Kidney glomerular epithelial cell (primary cell): ENCODE measurements at regions not wholly inside any gene's neighbourhood (a gene's known extent, or its start where the extent isn't known, plus 50 kb on each side); places are given as distances from the start of the nearest gene placed in this dataset.

Experiments used
- DNase-seq: peaks from one replicate; lab custom pipeline; 2025; lab: John Stamatoyannopoulos, UW

- no peak for DNase-seq
Observed at GRCh38 chr18:8944871-8945245, 157.6 kb upstream of the NDUFV2 start.

- DNase-seq: no peak
Observed at GRCh38 chr18:8945514-8945913, 157.0 kb upstream of the NDUFV2 start.

- peak; percentile 92 for DNase-seq
Observed at GRCh38 chr18:8946066-8946838, 156.2 kb upstream of the NDUFV2 start.

- DNase-seq: no peak
Observed at GRCh38 chr18:8947566-8947965, 154.9 kb upstream of the NDUFV2 start.

DNA sequence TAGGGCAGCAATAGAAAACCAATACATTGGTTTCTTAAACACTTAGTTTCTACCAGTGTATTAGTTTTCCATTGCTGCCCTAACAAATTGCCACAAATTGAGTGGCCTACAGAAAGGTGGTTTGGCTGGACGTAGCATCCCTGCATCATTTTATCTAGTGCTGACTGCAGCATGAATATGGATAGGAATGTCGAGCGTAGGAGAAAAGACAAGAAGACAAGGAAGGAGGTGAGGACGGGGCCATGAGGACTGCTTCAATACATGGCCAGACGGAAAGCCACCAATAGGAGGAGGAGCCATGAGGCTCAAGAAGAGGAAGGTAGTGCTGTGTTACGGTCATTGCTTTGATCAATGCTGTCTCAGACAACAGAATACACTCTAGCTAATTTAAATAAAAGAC, 154.5 kb upstream of the NDUFV2 start:
- no peak for DNase-seq

- peak; percentile 87 for DNase-seq
Observed at GRCh38 chr18:8948471-8949149, 153.9 kb upstream of the NDUFV2 start.

DNA sequence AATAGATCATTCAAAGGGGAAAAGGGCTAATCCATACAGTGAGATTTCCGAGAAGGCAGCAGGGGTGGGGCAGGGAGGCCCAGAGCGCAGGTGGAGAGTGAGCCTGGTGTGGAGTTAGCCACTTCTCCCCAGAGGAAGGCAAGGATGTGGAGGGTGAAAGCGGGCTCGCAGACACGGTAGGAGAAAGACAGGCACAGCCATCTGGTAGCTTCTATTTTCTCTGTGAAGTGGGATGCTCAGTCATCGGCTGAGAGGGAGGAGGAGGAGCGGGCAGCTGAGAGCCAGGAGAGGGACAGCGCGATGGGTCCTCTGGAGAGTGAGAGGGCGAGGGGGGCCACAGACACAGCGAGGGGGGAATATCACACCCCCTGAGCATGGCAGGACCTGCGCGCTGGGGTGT, 153.3 kb upstream of the NDUFV2 start:
- DNase-seq: no peak

GRCh38 chr18:8951491-8951890, 151.0 kb upstream of the NDUFV2 start:
- no peak for DNase-seq

DNA sequence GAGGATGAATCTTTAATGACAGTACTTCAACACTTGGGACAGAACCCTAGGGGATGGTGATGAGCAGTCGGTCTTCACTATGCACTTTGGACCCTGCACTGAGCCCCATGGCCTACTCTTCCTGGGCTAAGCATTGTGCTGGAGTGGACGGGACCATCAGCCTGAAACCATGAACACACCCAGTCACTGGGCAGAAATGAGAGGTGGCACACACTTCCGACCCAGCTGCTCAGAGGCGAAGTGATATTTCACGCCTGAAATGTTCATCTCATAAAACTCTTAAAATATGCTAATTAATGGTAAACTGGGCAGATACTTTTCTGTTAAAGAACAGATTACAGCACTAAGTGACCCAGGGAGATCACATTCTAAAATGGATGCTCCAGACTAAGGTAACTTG, 150.3 kb upstream of the NDUFV2 start:
- no peak for DNase-seq

DNA sequence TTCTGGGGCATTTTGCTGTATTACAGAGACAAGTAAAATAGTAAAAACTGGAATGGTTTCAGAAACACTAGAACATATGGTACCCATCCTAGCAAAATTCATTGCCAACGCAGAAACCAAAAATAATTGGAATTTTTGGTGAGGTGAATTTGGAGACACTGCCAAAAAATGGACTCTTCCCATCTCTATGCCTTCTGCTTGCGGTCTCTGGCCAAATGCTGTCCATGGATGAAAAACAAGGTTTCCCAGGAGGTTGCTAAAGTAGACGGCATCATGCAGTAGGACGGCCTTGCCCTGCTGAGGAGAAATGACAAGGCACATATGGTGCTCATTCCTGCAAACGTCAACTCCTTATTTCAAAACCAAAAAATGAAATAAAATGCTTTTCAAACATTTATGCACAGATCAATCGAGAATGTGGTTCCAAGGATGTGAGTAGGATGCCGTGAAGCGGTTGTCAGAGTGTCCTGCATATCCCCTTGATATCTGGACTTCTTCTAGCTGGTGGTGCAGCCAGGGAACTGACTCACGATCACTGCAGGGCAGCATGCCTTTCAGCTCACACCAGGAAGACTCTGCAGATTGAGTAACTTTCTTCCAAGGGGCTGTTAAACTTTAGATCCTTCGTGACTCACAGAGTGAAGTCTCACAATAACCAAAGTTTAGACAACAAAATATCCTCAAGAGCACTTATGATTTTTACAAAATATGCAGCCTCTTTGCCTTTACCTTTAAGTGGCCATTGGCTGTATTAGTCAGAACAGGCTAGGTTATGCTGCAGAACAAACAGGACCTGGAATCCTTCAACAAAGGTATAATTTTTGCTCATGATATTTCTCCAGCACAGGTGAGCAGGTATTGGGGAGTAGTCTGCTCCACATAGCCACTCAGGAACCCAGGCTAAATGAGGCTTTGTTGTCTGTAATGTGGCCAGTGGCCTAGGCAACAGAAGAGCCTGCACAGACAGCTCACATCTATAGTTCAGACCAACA, 149.4 kb upstream of the NDUFV2 start:
- DNase-seq: no peak

DNA sequence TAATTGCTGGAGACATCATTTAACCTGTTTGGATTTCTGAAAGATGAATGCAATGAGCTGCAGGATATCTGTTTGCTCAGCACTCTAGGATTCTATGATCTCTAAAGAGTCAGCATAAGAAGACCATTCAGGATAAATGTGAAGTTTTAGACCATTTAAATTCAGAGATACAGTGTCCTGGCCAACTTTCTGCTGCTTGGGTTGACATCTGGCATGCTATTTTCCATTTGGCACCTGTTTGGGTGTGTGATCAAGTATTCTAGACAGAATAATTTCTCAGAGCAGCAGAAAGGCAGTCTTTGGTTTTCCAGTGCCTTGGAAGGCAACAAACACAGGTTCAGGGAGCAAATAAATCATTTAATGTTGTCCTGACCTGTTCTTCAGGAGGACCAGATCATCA, 144.8 kb upstream of the NDUFV2 start:
- no peak for DNase-seq

- DNase-seq: no peak
Observed at GRCh38 chr18:8958660-8959059, 143.8 kb upstream of the NDUFV2 start.

DNA sequence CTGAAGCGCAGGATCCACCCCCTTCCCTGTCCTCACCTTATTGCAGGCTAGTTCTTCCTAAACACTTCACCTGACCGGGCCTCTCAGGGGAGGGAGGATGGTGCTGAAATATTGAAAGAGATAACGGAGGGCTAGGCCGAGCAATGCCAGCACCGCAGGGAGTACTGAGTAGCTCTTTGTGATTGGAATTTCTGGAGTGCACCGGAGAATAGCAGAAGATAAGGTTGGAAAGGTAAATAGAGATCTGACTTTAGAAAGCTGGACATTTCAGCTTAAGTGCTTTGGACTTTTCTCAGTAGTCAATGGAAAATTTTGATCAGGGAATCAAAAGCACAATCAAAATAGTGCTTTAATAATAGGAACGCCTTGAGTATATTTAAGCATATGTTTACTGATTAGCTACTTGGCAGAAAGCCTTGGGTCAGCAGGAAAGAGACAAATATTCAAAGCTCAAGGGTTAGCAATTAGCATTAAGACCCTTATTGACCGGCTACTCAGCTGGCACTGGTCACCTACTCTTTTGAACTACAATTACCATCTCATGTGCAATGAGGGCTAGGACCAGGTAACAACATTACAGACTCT, 142.9 kb upstream of the NDUFV2 start:
- DNase-seq: no peak

GRCh38 chr18:8960740-8961657, 141.5 kb upstream of the NDUFV2 start:
- peak; percentile 96 for DNase-seq

DNA sequence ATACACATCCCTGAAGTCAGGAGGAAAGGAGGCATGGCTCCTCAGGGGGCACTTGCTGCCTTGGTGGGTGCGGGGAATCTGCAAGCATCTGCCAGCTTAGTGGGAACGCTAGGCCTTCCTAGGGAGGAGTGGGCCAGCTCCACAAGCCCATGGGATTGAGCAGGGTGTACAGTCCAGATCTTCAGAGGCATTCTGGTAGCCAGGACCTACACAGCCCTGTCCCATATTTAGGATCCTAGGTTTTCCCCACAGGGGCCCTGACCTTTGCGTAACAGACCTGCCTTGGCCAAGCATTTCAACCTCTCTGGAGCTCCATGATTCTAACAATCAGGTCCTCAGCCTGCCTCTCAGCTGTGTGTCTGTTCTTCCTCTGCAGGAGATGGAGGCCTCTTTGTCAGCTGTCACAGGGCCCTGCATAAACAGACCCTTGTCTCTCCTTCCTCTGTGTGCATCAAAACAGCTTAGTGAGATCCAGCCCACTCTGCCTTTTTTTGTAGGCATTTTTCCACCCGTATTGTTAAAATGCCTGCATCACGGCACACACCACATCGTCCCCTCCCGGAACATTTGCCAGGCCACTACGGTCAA, 140.2 kb upstream of the NDUFV2 start:
- no peak for DNase-seq

DNA sequence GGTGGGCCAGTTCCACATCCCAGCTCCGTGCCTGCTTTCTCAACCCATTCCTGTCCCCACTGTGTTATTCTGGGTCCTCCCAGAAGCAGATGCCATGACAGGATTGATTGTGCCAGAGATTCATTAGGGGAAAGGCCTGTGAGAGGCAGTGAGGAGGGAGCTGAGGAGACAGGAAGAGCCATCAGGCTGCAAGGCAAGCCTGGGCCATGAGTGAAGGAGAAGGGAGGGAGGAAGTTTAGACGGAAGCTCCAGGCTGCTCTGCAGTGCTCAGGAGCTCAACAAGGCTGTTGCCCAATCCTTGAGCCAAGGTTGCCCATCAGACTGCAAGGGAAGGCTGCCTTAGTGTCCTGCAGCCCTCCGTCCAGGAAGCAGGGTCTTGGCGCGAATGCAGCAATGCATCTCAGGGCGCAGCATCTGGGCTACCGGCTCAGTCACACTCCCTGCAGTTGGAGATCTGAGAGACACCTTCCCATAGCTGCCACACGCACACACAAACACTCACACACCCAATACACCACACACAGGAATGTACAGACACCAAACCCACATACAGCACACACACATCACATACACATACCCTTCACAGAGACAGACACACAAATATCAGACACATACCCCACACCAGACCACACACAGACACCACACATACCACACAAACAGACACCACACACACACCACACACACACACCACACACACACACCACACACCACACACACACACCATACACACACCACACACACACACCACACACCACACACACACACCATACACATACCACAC, 139.5 kb upstream of the NDUFV2 start:
- DNase-seq: no peak

- DNase-seq: no peak
Observed at GRCh38 chr18:8963876-8964275, 138.6 kb upstream of the NDUFV2 start.

DNA sequence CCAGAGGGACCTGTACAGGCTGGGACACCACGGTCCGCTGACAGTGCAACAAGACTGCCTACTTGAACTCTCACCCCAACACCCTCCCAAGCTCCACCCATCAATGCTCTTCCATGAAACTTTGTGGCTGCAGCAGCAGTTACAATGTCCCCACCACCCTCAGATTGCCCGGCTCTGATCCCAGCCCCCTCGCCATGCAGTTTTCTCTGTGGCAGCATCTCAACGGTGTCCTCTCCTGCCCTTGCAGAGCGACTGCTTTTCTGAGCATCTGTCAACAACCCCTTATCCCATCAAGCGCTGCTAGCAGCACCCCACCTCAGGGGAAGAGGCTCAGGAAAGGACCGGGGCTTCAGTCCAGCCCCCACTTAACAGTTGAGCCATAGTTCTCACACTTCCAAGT, 137.1 kb upstream of the NDUFV2 start:
- DNase-seq: no peak

- no peak for DNase-seq
Observed at GRCh38 chr18:8966821-8967220, 135.7 kb upstream of the NDUFV2 start.

- no peak for DNase-seq
Observed at GRCh38 chr18:8967573-8967972, 134.9 kb upstream of the NDUFV2 start.
